Body of pancreas (tissue), 4 donors: ENCODE measurements at regions not wholly inside any gene's neighbourhood (a gene's known extent, or its start where the extent isn't known, plus 50 kb on each side); places are given as distances from the start of the nearest gene placed in this dataset.

Experiments used
- POLR2A ChIP-seq, 3 donors: fragments of 450-650 bp; IDR thresholded peaks; one replicate each; pipeline ENCODE4 v1.6.1; 2016; ENCODE audit warnings: antibody characterized with exemption in 3 of 3, mild to moderate bottlenecking in 2 of 3
- TF ChIP-seq, protein P1 (sequence below), 7 experiments: fragments of 450-650 bp in 4 of 7; fragments of 200-600 bp in 3 of 7; sonication (generic) in 3 of 7; IDR thresholded peaks; one replicate each; pipeline ENCODE4 v1.5.1; 2016 to 2019; ENCODE audit warnings: antibody characterized with exemption in 7 of 7

DNA sequence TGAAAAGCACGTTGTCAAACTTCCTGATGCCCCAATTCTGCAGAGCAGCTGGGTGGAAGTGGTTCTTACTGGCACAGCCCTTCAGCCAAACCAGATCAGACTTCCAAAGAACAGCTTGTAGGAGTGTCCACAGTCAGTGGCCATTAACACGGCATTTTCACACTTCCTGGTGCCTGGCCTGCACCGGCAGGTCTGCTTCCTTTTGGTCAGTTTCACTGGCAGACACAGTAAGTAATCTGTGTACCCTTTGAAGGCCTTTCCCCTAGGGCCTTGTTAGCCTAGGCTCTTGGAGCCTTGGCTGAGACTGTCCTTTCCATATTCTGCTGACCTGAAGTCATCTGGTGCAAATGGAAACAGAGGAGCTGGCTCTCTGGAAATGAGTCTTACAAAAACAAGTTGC, 297.5 kb upstream of the TNC start:
- TF ChIP-seq, protein P1, sequence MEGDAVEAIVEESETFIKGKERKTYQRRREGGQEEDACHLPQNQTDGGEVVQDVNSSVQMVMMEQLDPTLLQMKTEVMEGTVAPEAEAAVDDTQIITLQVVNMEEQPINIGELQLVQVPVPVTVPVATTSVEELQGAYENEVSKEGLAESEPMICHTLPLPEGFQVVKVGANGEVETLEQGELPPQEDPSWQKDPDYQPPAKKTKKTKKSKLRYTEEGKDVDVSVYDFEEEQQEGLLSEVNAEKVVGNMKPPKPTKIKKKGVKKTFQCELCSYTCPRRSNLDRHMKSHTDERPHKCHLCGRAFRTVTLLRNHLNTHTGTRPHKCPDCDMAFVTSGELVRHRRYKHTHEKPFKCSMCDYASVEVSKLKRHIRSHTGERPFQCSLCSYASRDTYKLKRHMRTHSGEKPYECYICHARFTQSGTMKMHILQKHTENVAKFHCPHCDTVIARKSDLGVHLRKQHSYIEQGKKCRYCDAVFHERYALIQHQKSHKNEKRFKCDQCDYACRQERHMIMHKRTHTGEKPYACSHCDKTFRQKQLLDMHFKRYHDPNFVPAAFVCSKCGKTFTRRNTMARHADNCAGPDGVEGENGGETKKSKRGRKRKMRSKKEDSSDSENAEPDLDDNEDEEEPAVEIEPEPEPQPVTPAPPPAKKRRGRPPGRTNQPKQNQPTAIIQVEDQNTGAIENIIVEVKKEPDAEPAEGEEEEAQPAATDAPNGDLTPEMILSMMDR (IDR thresholded peaks at IDR 0.05) = no peak
- no peak for TF ChIP-seq POLR2A (IDR thresholded peaks at IDR 0.05)
